ENCODE measurements at regions not wholly inside any gene's neighbourhood (a gene's known extent, or its start where the extent isn't known, plus 50 kb on each side); places are given as distances from the start of the nearest gene placed in this dataset.

DNA sequence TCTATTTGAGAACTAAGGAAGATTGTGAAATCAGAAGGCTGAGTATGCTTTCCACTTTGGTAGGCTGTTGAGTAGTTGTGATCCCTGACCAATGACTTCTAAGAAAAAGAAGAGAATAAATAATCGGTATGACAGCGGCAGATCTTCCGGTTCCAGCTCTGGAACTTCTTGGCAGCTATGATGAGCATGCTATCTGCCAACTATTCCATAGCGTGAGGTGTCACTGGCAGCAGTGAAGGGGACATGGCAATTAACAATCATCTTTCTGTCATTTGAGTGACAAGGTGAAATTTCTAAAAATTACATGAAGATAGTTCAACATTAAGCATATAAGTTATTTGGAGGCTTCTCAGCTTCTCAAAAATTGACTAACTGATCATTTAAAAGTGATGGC lies 140.1 kb upstream of the NETO1 start:
- H2AFZ ChIP-seq, result no peak overlapping the region; the same call in 1 of the 2 replicates
- H3K4me3 ChIP-seq, result no peak overlapping the region
- Mint-ChIP-seq H3K27me3 (ENCODE audit: insufficient read depth, low read depth, poor library complexity) (no peaks in the 10 kb centered on the region), H3K27ac (no peak overlapping the region), H3K9me3 (no peaks in the 10 kb centered on the region), H3K4me3 (no peak overlapping the region), H3K36me3 (ENCODE audit: low read depth) (no peaks in the 10 kb centered on the region), H3K4me1 (no peaks in the 10 kb centered on the region)
- no peaks in the 10 kb centered on the region for H3K27me3 ChIP-seq (ENCODE audit: insufficient read depth)
- no peaks in the 10 kb centered on the region for H4K20me1 ChIP-seq (replicated peaks; ENCODE audit: insufficient read depth)
- no peaks in the 10 kb centered on the region for H3K36me3 ChIP-seq (ENCODE audit: insufficient read depth)
- no peak overlapping the region for H3K4me2 ChIP-seq
- H3K9me2 ChIP-seq (ENCODE audit: insufficient read depth), result no peaks in the 10 kb centered on the region
- no peaks in the 10 kb centered on the region for H3K4me1 ChIP-seq (ENCODE audit: insufficient read depth)
- TF ChIP-seq, protein P1, sequence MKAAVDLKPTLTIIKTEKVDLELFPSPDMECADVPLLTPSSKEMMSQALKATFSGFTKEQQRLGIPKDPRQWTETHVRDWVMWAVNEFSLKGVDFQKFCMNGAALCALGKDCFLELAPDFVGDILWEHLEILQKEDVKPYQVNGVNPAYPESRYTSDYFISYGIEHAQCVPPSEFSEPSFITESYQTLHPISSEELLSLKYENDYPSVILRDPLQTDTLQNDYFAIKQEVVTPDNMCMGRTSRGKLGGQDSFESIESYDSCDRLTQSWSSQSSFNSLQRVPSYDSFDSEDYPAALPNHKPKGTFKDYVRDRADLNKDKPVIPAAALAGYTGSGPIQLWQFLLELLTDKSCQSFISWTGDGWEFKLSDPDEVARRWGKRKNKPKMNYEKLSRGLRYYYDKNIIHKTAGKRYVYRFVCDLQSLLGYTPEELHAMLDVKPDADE (IDR thresholded peaks at IDR 0.05), result no peak
- TF ChIP-seq STAT1 (IDR thresholded peaks at IDR 0.05; ENCODE audit: unreplicated experiment), result no peak
- TF ChIP-seq CREB1 (CRISPR knock-in tag; IDR thresholded peaks at IDR 0.05; ENCODE audit: low read depth), result no peak
- TF ChIP-seq NANOG (IDR thresholded peaks at IDR 0.05; ENCODE audit: borderline replicate concordance), result no peak
- TF ChIP-seq, protein P2, sequence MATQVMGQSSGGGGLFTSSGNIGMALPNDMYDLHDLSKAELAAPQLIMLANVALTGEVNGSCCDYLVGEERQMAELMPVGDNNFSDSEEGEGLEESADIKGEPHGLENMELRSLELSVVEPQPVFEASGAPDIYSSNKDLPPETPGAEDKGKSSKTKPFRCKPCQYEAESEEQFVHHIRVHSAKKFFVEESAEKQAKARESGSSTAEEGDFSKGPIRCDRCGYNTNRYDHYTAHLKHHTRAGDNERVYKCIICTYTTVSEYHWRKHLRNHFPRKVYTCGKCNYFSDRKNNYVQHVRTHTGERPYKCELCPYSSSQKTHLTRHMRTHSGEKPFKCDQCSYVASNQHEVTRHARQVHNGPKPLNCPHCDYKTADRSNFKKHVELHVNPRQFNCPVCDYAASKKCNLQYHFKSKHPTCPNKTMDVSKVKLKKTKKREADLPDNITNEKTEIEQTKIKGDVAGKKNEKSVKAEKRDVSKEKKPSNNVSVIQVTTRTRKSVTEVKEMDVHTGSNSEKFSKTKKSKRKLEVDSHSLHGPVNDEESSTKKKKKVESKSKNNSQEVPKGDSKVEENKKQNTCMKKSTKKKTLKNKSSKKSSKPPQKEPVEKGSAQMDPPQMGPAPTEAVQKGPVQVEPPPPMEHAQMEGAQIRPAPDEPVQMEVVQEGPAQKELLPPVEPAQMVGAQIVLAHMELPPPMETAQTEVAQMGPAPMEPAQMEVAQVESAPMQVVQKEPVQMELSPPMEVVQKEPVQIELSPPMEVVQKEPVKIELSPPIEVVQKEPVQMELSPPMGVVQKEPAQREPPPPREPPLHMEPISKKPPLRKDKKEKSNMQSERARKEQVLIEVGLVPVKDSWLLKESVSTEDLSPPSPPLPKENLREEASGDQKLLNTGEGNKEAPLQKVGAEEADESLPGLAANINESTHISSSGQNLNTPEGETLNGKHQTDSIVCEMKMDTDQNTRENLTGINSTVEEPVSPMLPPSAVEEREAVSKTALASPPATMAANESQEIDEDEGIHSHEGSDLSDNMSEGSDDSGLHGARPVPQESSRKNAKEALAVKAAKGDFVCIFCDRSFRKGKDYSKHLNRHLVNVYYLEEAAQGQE (IDR thresholded peaks at IDR 0.05; ENCODE audit: unreplicated experiment), result no peak
- no peak for TF ChIP-seq ZNF331 (CRISPR knock-in tag; IDR thresholded peaks at IDR 0.05; ENCODE audit: low read depth)
- TF ChIP-seq, protein P3, sequence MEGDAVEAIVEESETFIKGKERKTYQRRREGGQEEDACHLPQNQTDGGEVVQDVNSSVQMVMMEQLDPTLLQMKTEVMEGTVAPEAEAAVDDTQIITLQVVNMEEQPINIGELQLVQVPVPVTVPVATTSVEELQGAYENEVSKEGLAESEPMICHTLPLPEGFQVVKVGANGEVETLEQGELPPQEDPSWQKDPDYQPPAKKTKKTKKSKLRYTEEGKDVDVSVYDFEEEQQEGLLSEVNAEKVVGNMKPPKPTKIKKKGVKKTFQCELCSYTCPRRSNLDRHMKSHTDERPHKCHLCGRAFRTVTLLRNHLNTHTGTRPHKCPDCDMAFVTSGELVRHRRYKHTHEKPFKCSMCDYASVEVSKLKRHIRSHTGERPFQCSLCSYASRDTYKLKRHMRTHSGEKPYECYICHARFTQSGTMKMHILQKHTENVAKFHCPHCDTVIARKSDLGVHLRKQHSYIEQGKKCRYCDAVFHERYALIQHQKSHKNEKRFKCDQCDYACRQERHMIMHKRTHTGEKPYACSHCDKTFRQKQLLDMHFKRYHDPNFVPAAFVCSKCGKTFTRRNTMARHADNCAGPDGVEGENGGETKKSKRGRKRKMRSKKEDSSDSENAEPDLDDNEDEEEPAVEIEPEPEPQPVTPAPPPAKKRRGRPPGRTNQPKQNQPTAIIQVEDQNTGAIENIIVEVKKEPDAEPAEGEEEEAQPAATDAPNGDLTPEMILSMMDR (conservative IDR thresholded peaks at IDR 0.05; ENCODE audit: low read depth in 2 of 2), result no peak
- TF ChIP-seq EZH2 (IDR thresholded peaks at IDR 0.05; ENCODE audit: low read depth, unreplicated experiment), result no peak
- TF ChIP-seq, protein P4, sequence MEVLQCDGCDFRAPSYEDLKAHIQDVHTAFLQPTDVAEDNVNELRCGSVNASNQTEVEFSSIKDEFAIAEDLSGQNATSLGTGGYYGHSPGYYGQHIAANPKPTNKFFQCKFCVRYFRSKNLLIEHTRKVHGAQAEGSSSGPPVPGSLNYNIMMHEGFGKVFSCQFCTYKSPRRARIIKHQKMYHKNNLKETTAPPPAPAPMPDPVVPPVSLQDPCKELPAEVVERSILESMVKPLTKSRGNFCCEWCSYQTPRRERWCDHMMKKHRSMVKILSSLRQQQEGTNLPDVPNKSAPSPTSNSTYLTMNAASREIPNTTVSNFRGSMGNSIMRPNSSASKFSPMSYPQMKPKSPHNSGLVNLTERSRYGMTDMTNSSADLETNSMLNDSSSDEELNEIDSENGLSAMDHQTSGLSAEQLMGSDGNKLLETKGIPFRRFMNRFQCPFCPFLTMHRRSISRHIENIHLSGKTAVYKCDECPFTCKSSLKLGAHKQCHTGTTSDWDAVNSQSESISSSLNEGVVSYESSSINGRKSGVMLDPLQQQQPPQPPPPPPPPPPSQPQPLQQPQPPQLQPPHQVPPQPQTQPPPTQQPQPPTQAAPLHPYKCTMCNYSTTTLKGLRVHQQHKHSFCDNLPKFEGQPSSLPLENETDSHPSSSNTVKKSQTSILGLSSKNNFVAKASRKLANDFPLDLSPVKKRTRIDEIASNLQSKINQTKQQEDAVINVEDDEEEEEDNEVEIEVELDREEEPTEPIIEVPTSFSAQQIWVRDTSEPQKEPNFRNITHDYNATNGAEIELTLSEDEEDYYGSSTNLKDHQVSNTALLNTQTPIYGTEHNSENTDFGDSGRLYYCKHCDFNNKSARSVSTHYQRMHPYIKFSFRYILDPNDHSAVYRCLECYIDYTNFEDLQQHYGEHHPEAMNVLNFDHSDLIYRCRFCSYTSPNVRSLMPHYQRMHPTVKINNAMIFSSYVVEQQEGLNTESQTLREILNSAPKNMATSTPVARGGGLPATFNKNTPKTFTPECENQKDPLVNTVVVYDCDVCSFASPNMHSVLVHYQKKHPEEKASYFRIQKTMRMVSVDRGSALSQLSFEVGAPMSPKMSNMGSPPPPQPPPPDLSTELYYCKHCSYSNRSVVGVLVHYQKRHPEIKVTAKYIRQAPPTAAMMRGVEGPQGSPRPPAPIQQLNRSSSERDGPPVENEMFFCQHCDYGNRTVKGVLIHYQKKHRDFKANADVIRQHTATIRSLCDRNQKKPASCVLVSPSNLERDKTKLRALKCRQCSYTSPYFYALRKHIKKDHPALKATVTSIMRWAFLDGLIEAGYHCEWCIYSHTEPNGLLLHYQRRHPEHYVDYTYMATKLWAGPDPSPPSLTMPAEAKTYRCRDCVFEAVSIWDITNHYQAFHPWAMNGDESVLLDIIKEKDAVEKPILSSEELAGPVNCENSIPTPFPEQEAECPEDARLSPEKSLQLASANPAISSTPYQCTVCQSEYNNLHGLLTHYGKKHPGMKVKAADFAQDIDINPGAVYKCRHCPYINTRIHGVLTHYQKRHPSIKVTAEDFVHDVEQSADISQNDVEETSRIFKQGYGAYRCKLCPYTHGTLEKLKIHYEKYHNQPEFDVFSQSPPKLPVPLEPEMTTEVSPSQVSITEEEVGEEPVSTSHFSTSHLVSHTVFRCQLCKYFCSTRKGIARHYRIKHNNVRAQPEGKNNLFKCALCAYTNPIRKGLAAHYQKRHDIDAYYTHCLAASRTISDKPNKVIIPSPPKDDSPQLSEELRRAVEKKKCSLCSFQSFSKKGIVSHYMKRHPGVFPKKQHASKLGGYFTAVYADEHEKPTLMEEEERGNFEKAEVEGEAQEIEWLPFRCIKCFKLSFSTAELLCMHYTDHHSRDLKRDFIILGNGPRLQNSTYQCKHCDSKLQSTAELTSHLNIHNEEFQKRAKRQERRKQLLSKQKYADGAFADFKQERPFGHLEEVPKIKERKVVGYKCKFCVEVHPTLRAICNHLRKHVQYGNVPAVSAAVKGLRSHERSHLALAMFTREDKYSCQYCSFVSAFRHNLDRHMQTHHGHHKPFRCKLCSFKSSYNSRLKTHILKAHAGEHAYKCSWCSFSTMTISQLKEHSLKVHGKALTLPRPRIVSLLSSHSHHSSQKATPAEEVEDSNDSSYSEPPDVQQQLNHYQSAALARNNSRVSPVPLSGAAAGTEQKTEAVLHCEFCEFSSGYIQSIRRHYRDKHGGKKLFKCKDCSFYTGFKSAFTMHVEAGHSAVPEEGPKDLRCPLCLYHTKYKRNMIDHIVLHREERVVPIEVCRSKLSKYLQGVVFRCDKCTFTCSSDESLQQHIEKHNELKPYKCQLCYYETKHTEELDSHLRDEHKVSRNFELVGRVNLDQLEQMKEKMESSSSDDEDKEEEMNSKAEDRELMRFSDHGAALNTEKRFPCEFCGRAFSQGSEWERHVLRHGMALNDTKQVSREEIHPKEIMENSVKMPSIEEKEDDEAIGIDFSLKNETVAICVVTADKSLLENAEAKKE (CRISPR knock-in tag; IDR thresholded peaks at IDR 0.05), result no peak
- no peak for TF ChIP-seq JUNB (IDR thresholded peaks at IDR 0.05; ENCODE audit: unreplicated experiment)
- TF ChIP-seq ZNF114 (CRISPR knock-in tag; IDR thresholded peaks at IDR 0.05), result no peak
- TF ChIP-seq POLR2AphosphoS5 (IDR thresholded peaks at IDR 0.05; ENCODE audit: low read depth), result no peak
- no peak for TF ChIP-seq EZH2phosphoT487 (IDR thresholded peaks at IDR 0.05; ENCODE audit: unreplicated experiment)
- no peaks in the 10 kb centered on the region for H3K79me2 ChIP-seq (replicated peaks; ENCODE audit: insufficient read depth)
- no peaks in the 10 kb centered on the region for H3F3A ChIP-seq (replicated peaks; ENCODE audit: low read depth)
- H3K27ac ChIP-seq (ENCODE audit: low read depth), result no peak overlapping the region
- no peak for ATAC-seq
- no peak for DNase-seq (ENCODE audit: low spot score)

Data from GM23338 (cell line).